HG02852 (cell line): ENCODE measurements at regions not wholly inside any gene's neighbourhood (a gene's known extent, or its start where the extent isn't known, plus 50 kb on each side); places are given as distances from the start of the nearest gene placed in this dataset.

Source experiments
- ATAC-seq: cut with Tn5 transposase; IDR thresholded peaks from one replicate; pipeline ENCODE4 v1.9.1; 2021; ENCODE audit warnings: mild to moderate bottlenecking, moderate library complexity; ENCODE audit not compliant: unreplicated experiment

DNA sequence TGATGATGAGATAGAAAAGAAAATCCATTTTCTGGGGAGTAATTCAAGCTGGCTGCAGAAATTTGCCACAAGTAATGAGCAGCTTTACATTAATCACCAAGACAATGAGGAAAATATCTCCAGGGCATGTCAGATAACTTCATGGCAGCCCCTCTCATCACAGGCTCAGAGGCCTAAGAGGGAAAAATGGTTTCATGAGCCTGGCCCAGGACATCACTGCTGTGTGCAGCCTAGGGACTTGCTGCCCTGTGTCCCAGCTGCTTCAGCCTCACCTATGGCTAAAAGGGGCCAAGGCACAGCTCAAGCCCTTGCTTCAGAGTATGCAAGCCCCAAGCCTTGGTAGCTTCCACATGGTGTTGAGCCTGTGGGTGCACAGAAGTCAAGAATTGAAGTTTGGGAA lies 161.7 kb downstream of the OPA1 start:
- ATAC-seq, result no peak

DNA sequence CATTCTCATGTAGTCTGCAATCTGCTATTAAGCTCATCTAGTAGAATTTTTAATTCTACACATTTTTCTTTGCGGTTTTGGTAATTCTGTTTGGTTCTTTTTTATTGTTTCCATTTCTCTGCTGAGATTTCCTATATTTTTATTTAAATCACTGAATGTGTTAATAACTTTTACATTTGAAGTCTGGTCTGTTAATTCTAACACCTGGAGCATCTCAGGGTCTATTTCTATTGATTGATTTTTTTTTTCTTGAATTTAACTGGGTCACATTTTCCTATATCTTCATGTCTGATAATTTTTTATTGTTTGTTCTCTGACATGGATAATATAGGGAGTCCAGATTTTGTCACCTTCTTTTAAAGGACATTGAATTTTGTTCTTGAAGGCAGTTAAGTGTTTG lies 163.5 kb downstream of the OPA1 start:
- no peak for ATAC-seq

DNA sequence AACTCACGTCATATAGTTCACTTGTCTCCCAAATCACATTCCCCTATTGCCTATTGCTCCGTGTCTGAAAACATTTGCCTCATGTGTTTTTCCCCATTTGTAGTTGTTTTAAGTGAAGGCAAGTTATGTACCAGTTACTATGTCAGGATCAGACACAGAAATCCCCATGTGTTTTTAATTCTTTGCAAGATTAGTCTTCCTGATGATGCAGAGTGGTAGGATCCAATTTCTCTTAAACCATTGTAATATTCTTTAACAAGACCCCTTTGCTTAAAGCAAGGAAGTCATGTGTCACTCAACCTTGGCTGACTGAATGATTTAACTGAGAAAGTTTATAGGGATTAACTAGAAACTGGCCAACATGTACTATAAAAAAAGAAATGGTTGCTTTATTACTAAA lies 164.4 kb downstream of the OPA1 start:
- no peak for ATAC-seq

DNA sequence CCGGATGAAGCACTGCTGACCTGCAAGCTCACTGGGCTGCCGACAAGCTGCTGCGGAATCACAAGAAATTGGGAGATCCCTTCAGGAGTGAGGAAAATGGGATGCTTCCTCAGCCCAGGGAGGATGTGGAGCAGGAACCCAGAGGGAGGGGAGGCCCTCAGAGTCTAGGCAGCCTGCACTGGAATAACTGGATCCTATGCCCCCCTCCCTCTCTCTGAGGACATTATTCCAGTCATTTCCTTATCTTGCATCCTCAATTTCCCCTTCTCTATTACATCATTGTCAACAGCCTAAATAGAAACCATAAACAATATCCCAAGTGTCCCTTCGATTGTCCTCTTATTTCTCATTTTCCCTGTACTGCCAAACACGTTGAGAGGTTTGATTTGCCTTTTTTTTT lies 169.0 kb downstream of the OPA1 start:
- no peak for ATAC-seq

DNA sequence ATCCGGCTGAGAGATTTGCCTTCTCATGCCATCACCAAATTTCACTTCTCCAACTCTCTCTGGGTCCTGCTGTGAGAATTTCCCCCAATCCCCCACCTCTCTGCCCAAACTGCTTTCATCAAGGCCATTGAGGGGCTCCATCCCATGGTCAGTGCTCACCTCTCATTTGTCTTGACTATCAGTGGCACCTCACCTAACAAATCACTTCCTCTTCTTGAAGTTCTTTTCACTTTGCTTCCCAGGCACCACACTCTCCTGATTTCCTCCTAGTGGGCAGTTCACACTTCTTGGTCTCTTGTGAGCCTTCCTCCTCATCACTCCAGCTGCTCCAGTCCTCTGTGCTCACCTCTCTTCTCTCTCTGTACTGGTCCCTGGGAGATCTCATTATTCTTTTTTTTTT lies 169.6 kb downstream of the OPA1 start:
- ATAC-seq, result no peak

DNA sequence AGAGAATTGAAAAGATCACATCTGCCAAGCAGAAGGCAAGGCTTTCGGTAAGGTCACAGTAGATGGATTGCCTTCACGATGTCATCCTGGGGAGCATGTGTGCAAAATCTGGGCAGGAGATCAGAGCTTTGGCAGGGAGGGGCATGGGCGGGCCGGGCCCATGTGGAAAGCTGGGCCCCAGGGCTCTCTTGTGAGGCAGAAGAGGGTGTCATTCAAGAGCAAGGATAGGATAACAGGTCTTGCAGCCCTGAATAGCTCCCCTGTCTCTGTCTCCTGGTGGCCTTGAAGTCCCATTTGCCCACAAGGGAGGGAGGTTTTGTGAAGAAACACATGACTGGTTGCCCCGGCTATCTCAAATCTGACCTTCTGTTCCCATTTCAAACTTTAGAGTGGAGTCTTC lies 172.0 kb downstream of the OPA1 start:
- no peak for ATAC-seq

DNA sequence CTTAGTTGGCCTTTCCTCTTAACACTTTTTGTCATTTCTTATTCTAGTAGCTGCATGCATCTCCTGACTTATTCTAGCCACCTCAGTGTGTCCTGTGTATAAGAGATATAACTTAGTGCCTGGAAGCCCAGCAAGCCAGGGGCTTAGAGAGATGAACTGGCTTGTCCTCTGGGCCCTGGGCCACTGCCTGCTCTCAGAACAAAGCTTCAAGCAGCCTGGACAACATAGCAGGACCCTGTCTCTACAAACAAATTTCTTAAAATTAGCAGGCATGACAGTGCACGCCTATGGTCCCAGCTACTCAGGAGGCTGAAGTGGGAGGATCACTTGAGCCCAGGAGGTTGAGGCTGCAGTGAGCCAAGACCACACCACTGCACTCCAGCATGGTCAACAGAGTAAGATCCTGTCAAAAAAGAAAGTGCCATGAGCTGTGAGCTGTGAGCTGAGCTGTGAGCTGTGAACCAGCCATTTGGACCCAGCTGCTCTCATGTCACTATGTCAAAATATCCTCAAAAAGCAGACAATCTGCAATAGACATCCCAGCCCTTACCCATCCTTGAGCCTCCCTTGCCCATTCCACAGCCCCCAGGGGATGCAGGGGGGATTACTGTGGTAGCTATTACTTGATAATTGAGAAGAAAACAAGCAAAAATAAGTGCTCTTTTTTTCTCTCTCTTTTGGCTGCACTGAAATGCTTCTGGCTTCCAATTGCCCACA lies 174.5 kb downstream of the OPA1 start:
- ATAC-seq, result no peak

DNA sequence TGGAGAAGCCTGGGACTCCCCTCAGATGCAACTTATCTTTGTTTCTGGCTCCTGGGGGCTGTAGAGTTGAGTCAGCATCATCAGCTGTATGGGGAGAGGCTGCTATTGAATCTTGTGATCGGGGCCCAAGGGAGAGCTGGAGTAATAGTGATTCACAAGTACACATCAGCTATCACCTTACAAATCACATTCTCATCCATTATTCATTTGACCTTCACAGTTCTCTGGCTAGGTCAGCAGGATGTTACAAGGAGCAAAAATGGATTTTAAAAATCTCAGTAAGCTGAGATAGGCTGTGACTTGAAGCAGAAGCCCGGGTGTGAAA lies 175.0 kb downstream of the OPA1 start:
- no peak for ATAC-seq

DNA sequence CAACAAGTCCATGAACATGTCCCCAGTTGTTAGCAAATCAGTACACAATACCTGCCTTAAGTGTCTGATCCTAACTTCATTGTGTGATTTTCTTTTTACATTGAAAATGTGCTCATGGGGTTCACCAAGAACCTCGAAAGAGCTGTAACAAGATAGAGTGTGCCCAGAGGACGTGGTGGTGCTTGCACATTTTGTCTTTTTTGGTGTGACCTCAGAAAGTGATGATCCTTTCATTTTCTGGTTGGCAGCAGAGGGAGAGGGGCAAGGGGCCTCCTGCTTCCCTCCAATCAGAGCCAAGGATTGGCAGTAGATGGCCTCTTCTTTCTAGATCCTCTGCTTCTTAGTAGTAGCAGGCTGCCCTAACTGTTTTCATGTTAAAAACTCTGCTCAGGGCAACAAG lies 176.4 kb downstream of the OPA1 start:
- no peak for ATAC-seq

DNA sequence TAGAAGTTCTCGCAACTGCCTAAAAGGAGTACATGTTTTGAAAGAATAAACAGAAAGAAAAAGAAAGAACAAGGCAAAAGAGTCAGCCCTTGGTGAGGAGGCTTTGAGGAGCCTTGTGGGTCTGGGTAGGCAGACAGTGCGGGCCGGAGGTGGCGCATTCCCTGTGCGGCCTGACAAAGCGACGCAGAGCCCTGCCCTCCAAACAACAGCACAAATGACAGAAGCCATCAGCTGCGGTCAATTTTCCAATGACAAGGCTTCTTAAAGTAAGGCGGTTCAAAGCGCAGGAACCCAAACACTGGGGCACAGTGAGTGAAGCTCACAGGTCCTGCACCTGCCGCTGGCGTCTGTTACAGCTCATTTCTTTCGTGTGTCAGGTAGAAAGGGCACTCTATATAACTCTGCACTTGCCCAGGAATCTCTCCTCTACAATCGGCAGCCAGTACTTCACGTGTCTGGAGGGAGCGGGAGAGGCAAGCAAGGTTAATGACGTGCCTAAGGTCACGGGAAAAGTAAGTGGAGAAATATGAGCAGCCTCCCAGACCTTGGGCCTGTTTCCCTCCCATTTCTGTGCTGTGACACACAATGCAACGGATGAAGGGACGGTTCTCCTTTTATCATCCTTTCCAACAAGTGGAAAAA lies 178.1 kb downstream of the OPA1 start:
- ATAC-seq, result no peak

DNA sequence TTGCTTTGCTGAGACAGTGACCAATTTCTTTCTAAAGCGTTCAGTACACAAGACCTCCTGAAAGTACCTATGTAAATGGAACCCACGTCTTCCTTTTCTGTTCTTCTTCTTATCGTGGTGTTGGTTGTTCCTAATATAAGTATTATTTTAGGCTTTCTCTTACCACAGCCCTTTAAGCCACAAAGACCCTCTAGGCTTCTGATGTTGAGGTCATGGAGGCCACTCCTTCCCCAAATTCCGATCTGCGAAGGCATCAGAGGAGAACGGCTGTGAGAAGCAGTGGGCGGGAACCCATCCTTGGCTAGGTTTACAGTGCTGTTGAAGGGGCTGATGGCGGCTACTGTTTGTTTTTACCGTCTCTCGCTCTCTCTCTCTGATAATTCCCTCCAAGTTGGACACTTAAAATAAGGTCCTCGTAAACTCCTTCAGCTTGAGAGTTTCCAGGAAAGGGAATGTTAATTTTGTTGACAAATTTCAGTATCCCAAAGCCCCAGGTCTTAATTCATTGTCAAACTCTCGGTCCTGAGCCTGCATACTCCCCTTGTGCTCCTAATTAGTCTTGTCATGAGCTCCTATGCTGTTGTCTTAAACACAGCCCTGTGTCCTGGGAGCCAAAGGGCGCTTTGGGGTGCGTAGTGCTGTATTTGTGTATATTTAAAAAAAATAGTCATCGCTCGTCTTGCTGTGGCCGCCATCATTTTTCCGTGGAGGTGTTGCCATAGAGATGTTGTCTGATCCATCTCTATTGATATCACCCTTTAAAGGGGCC lies 178.8 kb downstream of the OPA1 start:
- ATAC-seq, result no peak

DNA sequence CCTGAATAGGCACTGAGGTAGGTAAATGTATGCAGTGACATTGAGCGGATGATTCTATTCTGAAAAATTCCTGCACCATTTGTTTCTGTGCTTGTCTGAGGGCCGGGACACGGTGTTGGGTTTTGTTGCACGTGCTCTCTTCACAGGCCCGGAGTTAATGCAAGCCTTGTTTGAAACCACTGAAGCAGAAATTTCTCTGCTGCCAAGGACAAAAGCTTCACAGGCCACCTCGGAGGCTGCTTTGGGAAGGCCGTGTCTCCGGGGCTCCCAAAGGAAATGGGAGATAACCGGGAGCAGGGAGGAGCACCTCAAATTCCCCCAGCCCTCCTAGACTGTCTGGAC lies 179.4 kb downstream of the OPA1 start:
- no peak for ATAC-seq

DNA sequence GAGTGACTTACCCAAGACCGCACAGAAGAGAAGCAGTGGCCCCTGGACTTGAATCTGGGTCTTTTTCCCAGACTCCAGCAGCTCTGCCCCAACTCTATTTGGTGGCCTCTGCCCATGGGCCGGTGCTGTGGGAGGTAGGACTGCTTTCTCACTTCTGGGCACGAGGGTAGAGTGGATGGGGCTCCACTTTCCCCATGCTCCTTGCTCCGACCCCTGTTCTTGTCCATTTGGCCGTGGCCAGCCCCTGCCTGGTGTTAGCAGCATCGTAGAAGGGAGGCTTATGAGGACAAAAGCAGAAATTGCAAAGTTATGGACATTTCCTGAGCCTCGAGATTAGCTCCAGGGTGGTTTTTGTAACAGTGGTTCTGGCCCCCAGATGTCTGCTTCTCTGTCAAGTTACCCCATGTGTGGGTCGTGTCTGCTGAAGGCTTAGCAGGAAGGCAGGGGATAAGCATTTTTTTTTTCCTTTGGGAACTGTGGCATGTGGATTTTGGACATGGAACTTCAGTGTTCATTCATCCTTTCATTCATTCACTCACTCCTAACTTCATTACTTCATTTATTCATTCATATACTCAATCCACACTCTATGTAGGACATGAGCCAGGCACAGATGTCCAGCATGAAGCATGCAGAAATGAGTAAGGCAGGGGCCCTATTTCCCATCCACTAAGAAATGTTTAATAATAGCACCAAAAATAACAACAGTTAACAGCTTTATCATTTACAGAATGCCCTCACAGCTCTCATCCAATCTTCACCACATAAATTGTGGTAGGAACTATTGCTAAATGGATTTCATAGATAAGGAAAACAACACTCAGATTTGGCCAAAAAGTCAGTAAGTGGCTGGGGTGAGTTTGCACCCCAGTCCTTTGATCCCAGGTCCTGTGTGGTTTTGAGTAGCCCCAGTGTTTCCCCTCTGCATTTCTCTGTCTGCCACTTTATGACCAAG lies 180.5 kb downstream of the OPA1 start:
- no peak for ATAC-seq

DNA sequence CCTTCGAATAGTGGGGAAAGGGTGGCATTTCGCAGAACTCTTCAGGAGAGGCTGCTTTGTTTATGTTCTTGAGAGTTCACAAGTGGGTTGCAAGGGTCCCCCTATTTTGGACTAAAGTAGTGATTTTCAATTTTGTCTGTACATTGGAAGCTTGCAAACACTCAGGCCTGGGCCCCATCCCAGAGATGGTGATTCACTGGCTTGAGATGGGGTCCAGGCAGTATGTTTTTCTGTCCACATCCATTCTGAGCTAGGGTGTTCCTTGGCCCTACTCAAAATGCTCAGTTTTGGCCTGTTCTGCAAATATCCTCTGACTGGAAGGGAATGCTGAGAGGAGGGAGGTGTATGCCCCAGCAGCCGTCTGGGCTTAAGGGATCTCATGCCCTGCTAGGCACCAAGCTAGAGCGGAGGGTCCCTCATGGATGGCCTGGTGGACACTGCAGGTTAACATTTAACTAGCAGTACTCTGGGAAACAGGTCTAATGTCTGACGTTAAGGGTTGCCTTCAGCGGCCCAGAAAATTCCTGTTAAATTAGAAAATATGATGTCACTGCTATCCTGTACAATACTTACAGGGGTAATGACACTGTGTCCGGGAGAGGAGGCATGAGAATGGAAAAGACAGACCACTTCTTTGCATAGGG lies 181.4 kb downstream of the OPA1 start:
- ATAC-seq, result no peak

DNA sequence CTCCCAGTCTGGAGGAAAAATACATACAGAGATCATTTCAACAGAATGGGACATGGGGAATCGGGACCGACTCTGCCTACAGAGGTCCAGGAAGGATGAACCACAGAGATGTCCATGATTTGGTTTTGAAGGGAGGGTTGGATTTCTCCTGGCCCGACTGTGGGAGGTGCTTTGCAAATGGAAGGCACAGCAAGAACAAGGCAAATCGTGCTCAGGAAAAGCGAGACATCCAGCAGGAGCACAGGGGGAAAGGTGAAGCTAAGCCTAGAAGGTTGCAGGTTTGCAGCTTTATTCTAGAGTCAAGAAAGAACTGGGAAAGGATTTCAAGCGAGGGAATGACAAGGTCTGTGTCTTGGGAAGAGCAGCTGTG lies 181.9 kb downstream of the OPA1 start:
- ATAC-seq, result no peak

DNA sequence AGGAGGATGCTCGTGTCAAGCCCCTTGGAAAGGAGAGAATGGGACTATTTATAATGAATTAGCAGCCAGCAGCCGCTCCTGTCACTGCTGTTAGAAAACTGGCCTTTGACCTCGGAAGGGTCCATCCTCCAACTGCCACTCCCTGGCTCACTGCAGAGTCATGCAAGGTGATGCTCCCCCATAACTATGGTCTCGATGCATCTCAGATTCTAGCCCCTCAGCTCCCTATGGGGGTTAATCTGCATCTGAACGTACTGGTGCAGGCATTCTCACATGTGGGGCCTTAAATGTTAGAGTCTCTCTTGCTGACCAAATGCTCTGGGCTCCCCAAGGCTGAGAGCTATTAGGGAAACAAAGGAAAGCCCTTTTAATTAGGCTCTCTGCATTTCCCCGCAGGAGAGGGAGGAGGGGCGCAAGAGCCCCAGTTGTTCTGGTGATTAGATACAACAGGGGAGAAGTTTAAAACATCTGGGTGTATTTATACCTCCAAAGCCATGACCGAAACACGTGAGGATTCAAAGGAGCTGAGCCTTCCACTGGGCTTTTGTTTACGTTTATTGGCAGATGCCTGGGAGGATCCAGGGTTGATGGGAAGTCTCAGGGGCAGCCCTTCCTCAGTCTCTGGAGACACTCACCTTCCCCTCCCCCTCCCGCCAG lies 182.5 kb downstream of the OPA1 start:
- ATAC-seq, result no peak

DNA sequence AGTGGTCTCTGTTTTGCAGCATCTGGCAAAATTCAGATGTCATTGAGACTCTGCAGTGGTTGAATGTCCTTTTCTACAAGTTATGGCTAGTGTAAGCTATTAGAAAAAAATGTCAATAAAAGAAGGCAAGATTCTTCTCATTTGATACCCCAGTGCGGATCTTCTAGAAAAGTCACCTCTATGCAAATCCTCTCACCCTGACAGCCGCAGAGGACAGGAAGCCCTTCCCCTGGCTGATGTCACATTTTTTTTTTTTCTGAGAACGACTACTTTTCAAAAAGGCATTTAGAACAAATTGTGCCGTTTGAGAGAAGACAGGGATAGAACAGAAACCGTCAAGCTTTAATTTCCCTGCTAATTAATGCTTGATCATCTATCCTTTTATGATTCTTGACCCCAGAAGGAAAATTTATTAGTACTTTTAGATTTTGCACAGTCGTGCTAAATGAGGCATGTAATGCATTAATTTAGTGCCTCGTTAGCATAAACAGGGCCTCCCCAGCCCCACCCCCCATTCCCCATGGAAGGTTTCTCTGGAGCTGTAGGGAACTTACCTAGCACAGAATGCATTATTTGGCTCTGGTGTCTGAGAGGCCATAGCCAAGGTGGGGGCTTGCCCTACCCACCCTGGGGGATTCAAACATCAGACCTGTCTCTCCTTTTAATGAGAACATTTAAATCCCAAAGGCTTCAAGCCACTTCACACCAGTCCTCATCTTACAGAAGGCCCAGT lies 183.8 kb downstream of the OPA1 start:
- ATAC-seq, result no peak

DNA sequence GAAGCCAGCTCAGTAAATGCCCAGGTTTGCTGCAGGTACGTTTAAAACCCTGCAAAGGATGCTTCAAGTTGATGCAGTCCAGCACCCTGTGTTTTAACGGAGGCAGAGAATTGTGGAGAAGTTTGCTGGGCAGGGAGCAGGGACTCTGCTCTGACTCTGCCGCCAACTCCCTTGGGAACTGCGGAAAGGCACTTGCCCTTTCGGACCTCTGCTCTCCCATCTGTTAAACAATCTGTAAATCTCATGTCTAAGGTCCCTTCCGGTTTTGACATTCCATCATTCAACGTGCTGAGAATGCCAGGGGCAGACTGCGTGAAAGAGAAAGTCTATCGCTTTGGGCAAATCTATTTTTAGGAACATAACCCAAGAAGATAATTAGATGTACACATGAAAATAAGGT lies 184.5 kb downstream of the OPA1 start:
- no peak for ATAC-seq

DNA sequence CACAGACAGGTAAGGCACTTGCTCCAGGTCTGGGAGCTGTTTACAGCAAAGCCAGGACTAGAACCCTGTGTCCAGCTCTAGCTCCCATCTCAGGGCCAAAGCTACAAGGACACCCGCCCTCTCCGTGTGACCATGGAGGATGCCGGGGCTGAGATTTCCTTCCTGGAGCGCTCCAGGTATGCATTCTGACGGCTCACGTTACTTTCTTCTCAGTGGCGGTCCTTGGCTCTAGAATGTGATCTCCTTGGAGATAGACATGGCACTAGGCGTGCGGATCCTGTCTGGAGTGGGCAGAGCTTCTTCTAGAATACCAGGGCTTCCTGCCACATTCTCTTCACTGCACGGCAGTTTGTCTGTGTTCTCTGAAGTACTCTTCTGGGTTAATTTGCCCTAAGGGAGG lies 185.7 kb downstream of the OPA1 start:
- no peak for ATAC-seq

DNA sequence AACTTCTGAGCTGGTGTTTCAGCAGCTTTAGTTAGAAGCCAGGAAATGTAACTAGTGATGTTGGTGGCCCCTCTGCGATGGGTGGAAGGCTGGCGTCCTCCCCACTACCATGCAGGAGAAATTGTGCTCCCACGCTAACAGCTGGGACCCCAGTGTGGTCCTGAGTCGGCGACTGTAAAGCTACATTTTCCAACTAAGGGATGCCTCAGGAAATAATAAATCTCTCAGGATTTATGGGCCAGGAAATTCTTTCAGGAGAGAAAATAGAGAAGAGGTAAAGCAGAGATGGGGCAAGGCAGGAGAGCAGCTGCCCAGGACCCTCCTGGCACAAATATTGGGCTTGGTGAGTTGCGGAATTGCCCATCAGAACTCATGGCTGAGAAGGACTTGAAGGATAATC lies 186.9 kb downstream of the OPA1 start:
- no peak for ATAC-seq
